Occipital lobe (tissue), 1 donor: ENCODE measurements at regions not wholly inside any gene's neighbourhood (a gene's known extent, or its start where the extent isn't known, plus 50 kb on each side); places are given as distances from the start of the nearest gene placed in this dataset.
A peak's percentile ranks its signal among the peaks of the same experiment; 100 is the strongest.

Experiments
- DNase-seq: peaks from one replicate; lab custom pipeline; 2025; lab: John Stamatoyannopoulos, UW

GRCh38 chr5:8386719-8387288, 517.9 kb downstream of the MTRR start:
- no peak for DNase-seq

- no peak for DNase-seq
Observed at GRCh38 chr5:8391911-8392310, 523.0 kb downstream of the MTRR start.

- no peak for DNase-seq
Observed at GRCh38 chr5:8393240-8393639, 524.3 kb downstream of the MTRR start.

- DNase-seq, result no peak
Observed at GRCh38 chr5:8394965-8395364, 526.0 kb downstream of the MTRR start.

- no peak for DNase-seq
Observed at GRCh38 chr5:8396246-8396645, 527.3 kb downstream of the MTRR start.

- no peak for DNase-seq
Observed at GRCh38 chr5:8396756-8397155, 527.8 kb downstream of the MTRR start.

- no peak for DNase-seq
Observed at GRCh38 chr5:8399471-8399870, 530.5 kb downstream of the MTRR start.

- DNase-seq, result no peak
Observed at GRCh38 chr5:8408258-8408657, 539.3 kb downstream of the MTRR start.

GRCh38 chr5:8410618-8411017, 541.7 kb downstream of the MTRR start:
- DNase-seq, result no peak

GRCh38 chr5:8413975-8414374, 545.0 kb downstream of the MTRR start:
- DNase-seq, result no peak

GRCh38 chr5:8417316-8418048, 548.5 kb downstream of the MTRR start:
- DNase-seq, result no peak

GRCh38 chr5:8418049-8418426, 549.1 kb downstream of the MTRR start:
- no peak for DNase-seq

GRCh38 chr5:8429778-8430758, 561.1 kb downstream of the MTRR start:
- no peak for DNase-seq

GRCh38 chr5:8434501-8434900, 565.6 kb downstream of the MTRR start:
- DNase-seq, result no peak

GRCh38 chr5:8436924-8437323, 568.0 kb downstream of the MTRR start:
- no peak for DNase-seq

- DNase-seq, result no peak
Observed at GRCh38 chr5:8445139-8445538, 576.2 kb downstream of the MTRR start.

- no peak for DNase-seq
Observed at GRCh38 chr5:8446179-8446578, 577.2 kb downstream of the MTRR start.

- DNase-seq, result no peak
Observed at GRCh38 chr5:8456846-8457186, 587.9 kb downstream of the MTRR start.

- peak; percentile 90 for DNase-seq
Observed at GRCh38 chr5:8457187-8458037, 588.5 kb downstream of the MTRR start.

GRCh38 chr5:8458038-8458383, 589.1 kb downstream of the MTRR start:
- no peak for DNase-seq

GRCh38 chr5:8461543-8461942, 592.6 kb downstream of the MTRR start:
- DNase-seq, result no peak

GRCh38 chr5:8462565-8462964, 593.6 kb downstream of the MTRR start:
- no peak for DNase-seq
